H9 (cell line): ENCODE measurements at regions not wholly inside any gene's neighbourhood (a gene's known extent, or its start where the extent isn't known, plus 50 kb on each side); places are given as distances from the start of the nearest gene placed in this dataset.

Source experiments
- DNase-seq: peaks from one replicate; pipeline ENCODE4 v3.0.0-alpha.2; 2017
- H2AFZ ChIP-seq: one replicate; pipeline ENCODE4 v1.6.1; 2013; ENCODE audit warnings: mild to moderate bottlenecking, low read length, control low read depth, moderate library complexity
- H2AK5ac ChIP-seq: 2 replicates; pipeline ENCODE4 v1.6.1; 2013; ENCODE audit warnings: low read length, control low read depth, mixed read lengths; ENCODE audit not compliant: insufficient read length
- H2BK120ac ChIP-seq: one replicate; pipeline ENCODE4 v1.6.1; 2013; ENCODE audit warnings: low read depth, mild to moderate bottlenecking, low read length, control low read depth, inconsistent platforms; ENCODE audit not compliant: poor library complexity, severe bottlenecking
- H2BK12ac ChIP-seq: 2 replicates; pipeline ENCODE4 v1.6.1; 2013; ENCODE audit warnings: low read length, control low read depth, mixed read lengths, low read depth; ENCODE audit not compliant: insufficient read length
- H2BK15ac ChIP-seq: 2 replicates; pipeline ENCODE4 v1.6.1; 2013; ENCODE audit warnings: low read depth, low read length, control low read depth
- H2BK20ac ChIP-seq: one replicate; pipeline ENCODE4 v1.6.1; 2013; ENCODE audit warnings: low read depth, mild to moderate bottlenecking, low read length, control low read depth, inconsistent platforms; ENCODE audit not compliant: poor library complexity, severe bottlenecking
- H2BK5ac ChIP-seq: 2 replicates; pipeline ENCODE4 v1.6.1; 2013; ENCODE audit warnings: low read length, control low read depth, mixed read lengths; ENCODE audit not compliant: insufficient read length
- H3K14ac ChIP-seq: 2 replicates; pipeline ENCODE4 v1.6.1; 2013; ENCODE audit warnings: low read length, control low read depth; ENCODE audit not compliant: insufficient read depth
- H3K18ac ChIP-seq: 2 replicates; pipeline ENCODE4 v1.6.1; 2013; ENCODE audit warnings: low read depth, mild to moderate bottlenecking, mixed read lengths, low read length, control low read depth; ENCODE audit not compliant: insufficient read length
- H3K23ac ChIP-seq: 2 replicates; pipeline ENCODE4 v1.6.1; 2013; ENCODE audit warnings: low read length, control low read depth, mixed read lengths, low read depth; ENCODE audit not compliant: insufficient read length
- H3K23me2 ChIP-seq: 2 replicates; pipeline ENCODE4 v1.6.1; 2013; ENCODE audit warnings: low read depth, mild to moderate bottlenecking, mixed read lengths, low read length, control low read depth; ENCODE audit not compliant: insufficient read length, poor library complexity, severe bottlenecking
- H3K27ac ChIP-seq: 2 replicates; pipeline ENCODE4 v1.5.1; 2013; ENCODE audit warnings: low read length, control low read depth, mixed read lengths, low read depth; ENCODE audit not compliant: insufficient read length
- H3K27me3 ChIP-seq: 2 replicates; pipeline ENCODE4 v1.6.1; 2013; ENCODE audit warnings: low read length, control low read depth, inconsistent platforms; ENCODE audit not compliant: insufficient read depth
- H3K4ac ChIP-seq: 2 replicates; pipeline ENCODE4 v1.6.1; 2013; ENCODE audit warnings: low read depth, mild to moderate bottlenecking, control low read depth, inconsistent platforms, low read length, moderate library complexity
- H3K4me1 ChIP-seq: 2 replicates; pipeline ENCODE4 v1.6.1; 2013; ENCODE audit warnings: low read length, control low read depth, inconsistent platforms; ENCODE audit not compliant: insufficient read depth
- H3K4me2 ChIP-seq: 2 replicates; pipeline ENCODE4 v1.6.1; 2013; ENCODE audit warnings: low read length, control low read depth, mixed read lengths; ENCODE audit not compliant: insufficient read length, insufficient read depth
- H3K56ac ChIP-seq: 2 replicates; pipeline ENCODE4 v1.6.1; 2013; ENCODE audit warnings: low read depth, mild to moderate bottlenecking, mixed read lengths, low read length, control low read depth; ENCODE audit not compliant: insufficient read length
- H3K79me1 ChIP-seq: 2 replicates; pipeline ENCODE4 v1.6.1; 2013; ENCODE audit warnings: low read depth, mild to moderate bottlenecking, moderate library complexity, low read length, control low read depth, inconsistent platforms; ENCODE audit not compliant: insufficient read depth, poor library complexity, severe bottlenecking
- H3K79me2 ChIP-seq: 2 replicates; pipeline ENCODE4 v1.6.1; 2013; ENCODE audit warnings: low read length, control low read depth, inconsistent platforms; ENCODE audit not compliant: insufficient read depth
- H3K9ac ChIP-seq: 2 replicates; pipeline ENCODE4 v1.6.1; 2013; ENCODE audit warnings: low read length, control low read depth, mixed read lengths; ENCODE audit not compliant: insufficient read length; ENCODE audit errors: extremely low read depth
- H3K9me3 ChIP-seq: one replicate; pipeline ENCODE4 v1.6.1; 2013; ENCODE audit warnings: low read depth, low read length, inconsistent platforms; ENCODE audit not compliant: control insufficient read depth
- H3T11ph ChIP-seq: one replicate; pipeline ENCODE4 v1.6.1; 2013; ENCODE audit warnings: mild to moderate bottlenecking, low read length, control low read depth, inconsistent platforms
- H4K20me1 ChIP-seq: one replicate; pipeline ENCODE4 v1.6.1; 2013; ENCODE audit not compliant: control insufficient read depth, insufficient read length, insufficient read depth
- H4K5ac ChIP-seq: 2 replicates; pipeline ENCODE4 v1.6.1; 2013; ENCODE audit warnings: low read depth, mild to moderate bottlenecking, mixed read lengths, low read length, control low read depth; ENCODE audit not compliant: insufficient read length
- H4K8ac ChIP-seq: replicated peaks from 2 replicates; pipeline ENCODE4 v1.6.1; 2013; ENCODE audit warnings: low read length, control low read depth, mixed read lengths, low read depth; ENCODE audit not compliant: insufficient read length
- H4K91ac ChIP-seq: 2 replicates; pipeline ENCODE4 v1.6.1; 2013; ENCODE audit warnings: low read depth, mild to moderate bottlenecking, moderate library complexity, mixed read lengths, low read length, control low read depth; ENCODE audit not compliant: insufficient read length
- H3K27ac Mint-ChIP-seq, 3 experiments: 2 replicates in 2 of 3; 3 replicates in 1 of 3; pipeline ENCODE4 v1.8.0; 2020 to 2021; ENCODE audit warnings: mixed read lengths in 3 of 3, mild to moderate bottlenecking in 1 of 3, moderate library complexity in 1 of 3
- H3K27me3 Mint-ChIP-seq: 2 replicates; pipeline ENCODE4 v1.8.0; 2021; ENCODE audit warnings: low read depth, mild to moderate bottlenecking, moderate library complexity, mixed read lengths
- H3K36me3 Mint-ChIP-seq, 3 experiments: 2 replicates in 2 of 3; 3 replicates in 1 of 3; pipeline ENCODE4 v1.8.0; 2020 to 2021; ENCODE audit warnings: low read depth in 3 of 3, mixed read lengths in 3 of 3; ENCODE audit not compliant: insufficient read depth in 1 of 3
- H3K4me1 Mint-ChIP-seq, 2 experiments: 2 replicates each; pipeline ENCODE4 v1.8.0; 2020; ENCODE audit warnings: mixed read lengths in 2 of 2
- H3K4me3 Mint-ChIP-seq, 2 experiments: 2 replicates in 1 of 2; 3 replicates in 1 of 2; pipeline ENCODE4 v1.8.0; 2020 to 2021; ENCODE audit warnings: mild to moderate bottlenecking in 2 of 2, mixed read lengths in 2 of 2, moderate library complexity in 1 of 2
- H3K9me3 Mint-ChIP-seq, 2 experiments: 2 replicates in 1 of 2; 3 replicates in 1 of 2; pipeline ENCODE4 v1.8.0; 2020; ENCODE audit warnings: mild to moderate bottlenecking in 2 of 2, mixed read lengths in 2 of 2, moderate library complexity in 1 of 2
- WGBS: extraction: QIAGEN DNeasy Blood & Tissue Kit; methylation state at CpG from one replicate; pipeline ENCODE4 v1.1.7; 2013; ENCODE audit warnings: missing lambda C conversion rate, low lambda C conversion rate, mixed read lengths; ENCODE audit not compliant: insufficient read length; ENCODE audit errors: extremely low coverage; 5-methylcytosine and 5-hydroxymethylcytosine counted together
- TF ChIP-seq, protein P1 (sequence below): fragments of 200-600 bp; sonication (generic); conservative IDR thresholded peaks from 3 replicates; pipeline ENCODE4 v1.8.0; 2021; ENCODE audit warnings: antibody characterized with exemption, mild to moderate bottlenecking

DNA sequence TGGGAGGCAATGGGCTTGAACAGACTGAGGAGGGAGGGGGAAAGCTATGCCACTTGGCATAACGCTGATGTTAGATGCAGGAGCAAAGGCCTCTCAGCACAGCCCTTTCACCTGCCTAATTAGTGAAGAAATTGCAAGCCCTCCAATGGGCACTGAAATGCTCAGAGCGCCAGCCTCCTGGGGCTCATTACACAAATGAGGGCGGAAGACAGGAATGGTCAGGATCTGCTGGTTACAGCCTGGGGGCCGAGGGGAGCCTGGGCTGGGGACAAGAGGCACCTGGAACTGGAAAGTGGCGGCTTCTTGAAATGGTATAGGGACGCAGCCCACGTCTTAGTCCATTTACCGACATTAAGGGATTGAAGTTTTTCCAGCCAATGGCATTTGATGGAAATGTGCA lies 50.2 kb upstream of the PLET1 start:
- no peak overlapping the region for H3T11ph ChIP-seq
- no peak overlapping the region for H3K27ac ChIP-seq
- no peak overlapping the region for H2BK20ac ChIP-seq
- no peak overlapping the region for H2AFZ ChIP-seq
- no peak overlapping the region for H2BK5ac ChIP-seq
- no peak overlapping the region for H3K23ac ChIP-seq
- Mint-ChIP-seq H3K36me3 (peaks cover 0 to 7% (median 2%) of the 10 kb centered on the region in 3 experiments; a peak in 3 of 7 replicates), H3K9me3 (peaks cover 6 to 8% of the 10 kb centered on the region in 2 experiments; a peak in 4 of 5 replicates), H3K27me3 (peaks cover 4% of the 10 kb centered on the region), H3K4me3 (no peak overlapping the region; a peak in 1 of 5 replicates), H3K27ac (no peak overlapping the region; a peak in 1 of 7 replicates), H3K4me1 (peaks cover 0 to 14% of the 10 kb centered on the region in 2 experiments; a peak in 2 of 4 replicates)
- H3K79me1 ChIP-seq, result no peaks in the 10 kb centered on the region
- H4K8ac ChIP-seq, result no peak overlapping the region
- no peak overlapping the region for H3K4me2 ChIP-seq
- no peak overlapping the region for H3K9ac ChIP-seq
- H2BK120ac ChIP-seq, result no peak overlapping the region
- H3K4ac ChIP-seq, result no peak overlapping the region
- peaks cover 2% of the 10 kb centered on the region for H4K20me1 ChIP-seq
- H2BK15ac ChIP-seq, result no peak overlapping the region
- H3K18ac ChIP-seq, result no peak overlapping the region
- H3K56ac ChIP-seq, result no peak overlapping the region
- no peak overlapping the region for H3K14ac ChIP-seq
- no CpG with 5 or more reads among the region's 8 CpGs for whole genome bisulfite sequencing
- no peaks in the 10 kb centered on the region for H3K4me1 ChIP-seq
- H3K9me3 ChIP-seq, result no peaks in the 10 kb centered on the region
- H3K23me2 ChIP-seq, result no peaks in the 10 kb centered on the region
- H4K5ac ChIP-seq, result no peak overlapping the region
- no peak overlapping the region for H4K91ac ChIP-seq
- H3K27me3 ChIP-seq, result no peaks in the 10 kb centered on the region; the same call in 1 of the 2 replicates
- H3K79me2 ChIP-seq, result no peaks in the 10 kb centered on the region
- no peak for DNase-seq
- H2AK5ac ChIP-seq, result no peak overlapping the region
- H2BK12ac ChIP-seq, result no peak overlapping the region
- TF ChIP-seq, protein P1, sequence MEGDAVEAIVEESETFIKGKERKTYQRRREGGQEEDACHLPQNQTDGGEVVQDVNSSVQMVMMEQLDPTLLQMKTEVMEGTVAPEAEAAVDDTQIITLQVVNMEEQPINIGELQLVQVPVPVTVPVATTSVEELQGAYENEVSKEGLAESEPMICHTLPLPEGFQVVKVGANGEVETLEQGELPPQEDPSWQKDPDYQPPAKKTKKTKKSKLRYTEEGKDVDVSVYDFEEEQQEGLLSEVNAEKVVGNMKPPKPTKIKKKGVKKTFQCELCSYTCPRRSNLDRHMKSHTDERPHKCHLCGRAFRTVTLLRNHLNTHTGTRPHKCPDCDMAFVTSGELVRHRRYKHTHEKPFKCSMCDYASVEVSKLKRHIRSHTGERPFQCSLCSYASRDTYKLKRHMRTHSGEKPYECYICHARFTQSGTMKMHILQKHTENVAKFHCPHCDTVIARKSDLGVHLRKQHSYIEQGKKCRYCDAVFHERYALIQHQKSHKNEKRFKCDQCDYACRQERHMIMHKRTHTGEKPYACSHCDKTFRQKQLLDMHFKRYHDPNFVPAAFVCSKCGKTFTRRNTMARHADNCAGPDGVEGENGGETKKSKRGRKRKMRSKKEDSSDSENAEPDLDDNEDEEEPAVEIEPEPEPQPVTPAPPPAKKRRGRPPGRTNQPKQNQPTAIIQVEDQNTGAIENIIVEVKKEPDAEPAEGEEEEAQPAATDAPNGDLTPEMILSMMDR, result no peak
